Activated T-cell treated with anti-CD3 and anti-CD28 coated beads, Interleukin-2, amount 50 U/mL, for 48 hours (primary cell): ENCODE measurements at regions not wholly inside any gene's neighbourhood (a gene's known extent, or its start where the extent isn't known, plus 50 kb on each side); places are given as distances from the start of the nearest gene placed in this dataset.
"Not testable (repeated sequence)": the region's sequence is repeated elsewhere in the genome, so short reads cannot be mapped to it uniquely, and the experiment has no call there.

Source experiments
- DNase-seq, 2 experiments: peaks; one replicate each; pipeline ENCODE4 v3.0.0-alpha.2; 2020

DNA sequence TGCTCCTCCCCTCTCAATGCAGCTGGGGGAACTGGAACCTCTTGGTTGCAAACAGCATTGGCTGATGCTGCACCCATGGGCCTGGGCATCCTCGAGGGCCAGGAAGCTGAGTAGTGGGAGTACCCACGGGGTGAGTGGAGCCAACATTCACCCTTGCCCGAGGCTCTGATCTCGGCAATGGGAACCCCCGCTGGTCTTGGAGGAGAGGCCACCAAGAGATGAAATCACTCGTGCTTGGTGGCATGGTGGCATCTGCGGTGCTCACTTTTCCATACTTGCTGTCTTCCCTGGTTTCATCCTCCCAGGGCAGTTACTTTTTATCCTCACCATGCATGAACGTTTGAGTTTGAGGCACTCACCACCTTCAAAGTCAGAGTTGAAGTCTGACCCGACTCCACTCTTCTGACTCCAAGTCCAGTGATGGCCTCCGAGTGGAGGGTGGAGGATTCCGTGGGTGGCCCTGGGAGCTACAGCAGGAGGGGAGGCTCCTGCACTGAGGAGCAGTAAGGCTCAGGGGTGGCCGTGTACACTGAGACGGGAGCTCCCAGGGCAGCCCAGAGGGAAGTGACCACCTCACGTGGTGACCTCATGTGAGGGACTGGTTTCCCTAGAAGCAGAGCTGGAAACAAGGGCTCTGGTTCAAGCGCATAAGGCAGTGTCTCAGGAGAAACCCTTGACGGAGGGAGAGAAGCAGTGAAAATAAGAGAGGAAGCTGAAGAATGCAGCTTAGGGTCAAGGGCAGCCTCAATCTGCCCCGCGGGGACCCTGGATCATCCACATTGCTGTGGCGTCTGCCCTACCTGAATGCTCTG lies 349.1 kb downstream of the TCERG1L start:
- no peak for DNase-seq

GRCh38 chr10:130963052-130963393 lies 348.5 kb downstream of the TCERG1L start:
- no peak for DNase-seq

DNA sequence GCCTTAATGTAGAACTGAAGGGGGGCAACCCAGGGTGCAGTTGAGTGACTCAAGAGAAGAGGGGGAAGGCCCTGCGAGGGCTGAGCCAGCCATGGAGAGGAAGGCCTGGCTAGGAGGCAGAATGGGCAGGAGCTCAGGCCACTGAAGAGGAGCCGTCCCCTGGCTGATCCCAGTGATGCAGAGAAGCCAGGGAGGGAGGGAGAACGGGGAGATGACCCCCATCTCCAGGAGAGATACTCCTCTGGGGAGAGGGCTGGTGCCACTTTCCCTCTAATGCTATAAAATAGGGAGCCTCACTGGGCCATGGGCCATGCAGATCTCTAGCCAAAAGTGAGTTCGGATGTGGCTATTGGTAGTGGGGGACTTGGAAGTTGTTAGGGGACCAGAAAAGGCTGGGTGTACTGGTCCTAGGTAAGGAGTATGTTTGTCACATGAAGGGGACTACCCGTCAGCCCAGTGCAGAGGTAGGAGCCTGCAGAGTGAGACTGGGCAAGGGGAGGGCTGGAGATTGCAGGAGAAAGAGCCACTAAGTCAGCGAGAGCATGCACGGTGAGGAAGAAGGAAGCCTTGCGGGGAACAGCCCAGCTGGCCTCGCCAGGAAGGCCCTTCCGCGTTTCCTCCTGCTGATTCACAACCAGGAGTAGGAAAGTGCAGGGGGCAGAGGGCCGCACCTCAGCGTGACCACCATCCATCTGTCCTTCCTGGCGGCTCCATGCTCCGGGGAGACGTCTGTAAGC lies 347.6 kb downstream of the TCERG1L start:
- DNase-seq, result no peak

DNA sequence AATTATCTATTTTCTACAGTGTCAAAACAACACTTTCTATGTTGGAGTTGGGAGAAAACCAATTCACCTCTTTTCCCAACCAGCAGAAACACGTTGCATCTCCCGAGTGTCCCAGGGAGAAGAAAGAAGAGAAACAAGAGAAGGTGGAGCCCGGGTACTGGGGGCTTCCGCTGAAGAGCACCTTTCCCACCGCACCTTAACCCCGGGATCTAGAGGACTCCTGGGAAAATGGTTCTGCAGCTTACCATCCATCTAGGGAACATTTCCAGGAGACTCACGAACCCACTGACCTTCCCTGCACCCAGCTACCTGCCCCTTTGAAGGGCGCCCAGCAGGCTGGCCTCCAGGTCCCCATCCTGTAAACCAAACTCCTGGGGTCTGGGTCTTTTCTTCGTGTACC lies 346.8 kb downstream of the TCERG1L start:
- DNase-seq, result no peak

- no peak for DNase-seq
Observed at GRCh38 chr10:130967161-130967560, 344.4 kb downstream of the TCERG1L start.

DNA sequence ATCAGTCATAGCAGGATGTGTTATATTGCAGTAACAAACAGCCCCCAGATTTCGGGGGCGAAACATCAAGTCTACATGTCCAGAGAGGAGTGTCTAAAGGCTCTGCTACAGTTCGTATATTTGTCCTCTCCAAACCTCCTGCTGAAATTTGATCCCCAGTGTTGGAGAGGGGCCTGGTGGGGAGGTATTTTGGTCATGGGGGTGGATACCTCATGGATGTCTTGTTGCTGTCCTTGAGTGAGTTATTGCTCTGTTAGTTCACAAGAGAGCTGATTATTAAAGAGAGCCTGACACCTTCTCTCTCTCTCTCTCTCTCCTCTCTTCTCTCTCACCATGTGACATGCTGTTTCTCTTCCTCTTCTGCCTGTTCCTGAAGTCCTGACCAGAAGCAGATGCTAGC lies 343.7 kb downstream of the TCERG1L start:
- DNase-seq, result no peak

GRCh38 chr10:130968511-130968910 lies 343.0 kb downstream of the TCERG1L start:
- DNase-seq, result no peak

GRCh38 chr10:130968964-130969363 lies 342.6 kb downstream of the TCERG1L start:
- no peak for DNase-seq

DNA sequence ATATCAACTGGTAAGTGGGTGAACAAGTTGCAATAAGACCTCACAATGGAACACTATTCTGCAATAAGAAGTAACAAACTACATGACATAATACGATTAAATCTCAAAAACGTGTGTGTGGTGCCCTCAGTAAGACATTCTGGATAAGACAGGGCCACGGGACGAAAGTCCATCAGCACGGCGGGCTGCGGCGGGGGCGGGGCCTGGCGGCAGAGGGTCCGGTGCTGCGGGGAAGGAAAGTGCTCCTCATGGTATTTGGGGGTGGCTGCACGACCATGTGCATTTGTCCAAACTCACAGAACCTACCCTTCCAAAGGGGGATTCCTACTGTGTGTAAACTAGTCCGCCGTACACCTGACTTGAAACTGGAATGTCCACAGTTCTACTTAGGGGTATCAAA lies 341.8 kb downstream of the TCERG1L start:
- DNase-seq, result no peak

GRCh38 chr10:130970341-130971122 lies 341.0 kb downstream of the TCERG1L start:
- no peak for DNase-seq

GRCh38 chr10:130971123-130971435 lies 340.4 kb downstream of the TCERG1L start:
- DNase-seq, result no peak

DNA sequence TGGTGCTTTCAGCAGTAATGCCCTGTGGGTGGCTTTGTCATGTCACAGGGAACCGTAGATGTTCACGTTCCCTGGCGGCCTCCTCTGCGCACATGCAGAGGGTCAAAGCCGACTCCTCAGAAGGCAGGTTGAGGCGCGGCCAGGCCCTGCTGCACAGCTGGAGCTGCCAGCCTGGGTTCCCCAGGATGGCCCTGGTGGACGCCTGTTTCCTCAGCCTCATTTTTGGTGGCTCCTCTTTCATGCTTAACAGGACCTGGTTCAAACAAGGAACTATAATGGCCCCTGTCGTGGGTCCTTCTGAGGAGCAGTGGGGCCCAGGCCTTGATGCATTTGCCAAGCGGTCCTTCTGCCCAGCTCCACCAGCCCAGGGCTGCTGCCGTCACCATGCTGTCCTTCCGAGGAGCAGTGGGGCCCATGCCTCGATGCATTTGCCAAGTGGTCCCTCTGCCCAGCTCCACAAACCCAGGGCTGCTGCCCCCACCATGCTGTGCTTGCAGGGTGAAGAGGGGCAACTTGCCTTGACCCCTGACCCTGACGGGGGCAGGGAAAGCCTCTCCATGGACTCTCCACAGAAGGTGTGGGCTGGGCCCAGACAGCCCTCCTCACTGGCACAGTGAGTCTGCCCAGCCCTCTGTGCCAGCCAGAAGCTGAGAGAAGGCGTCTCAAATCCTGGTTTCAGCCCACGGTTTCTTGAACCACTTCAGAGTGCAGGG lies 338.2 kb downstream of the TCERG1L start:
- no peak for DNase-seq

- no peak for DNase-seq
Observed at GRCh38 chr10:130974166-130974565, 337.4 kb downstream of the TCERG1L start.

GRCh38 chr10:130975351-130975750 lies 336.2 kb downstream of the TCERG1L start:
- DNase-seq, result not testable (repeated sequence)

DNA sequence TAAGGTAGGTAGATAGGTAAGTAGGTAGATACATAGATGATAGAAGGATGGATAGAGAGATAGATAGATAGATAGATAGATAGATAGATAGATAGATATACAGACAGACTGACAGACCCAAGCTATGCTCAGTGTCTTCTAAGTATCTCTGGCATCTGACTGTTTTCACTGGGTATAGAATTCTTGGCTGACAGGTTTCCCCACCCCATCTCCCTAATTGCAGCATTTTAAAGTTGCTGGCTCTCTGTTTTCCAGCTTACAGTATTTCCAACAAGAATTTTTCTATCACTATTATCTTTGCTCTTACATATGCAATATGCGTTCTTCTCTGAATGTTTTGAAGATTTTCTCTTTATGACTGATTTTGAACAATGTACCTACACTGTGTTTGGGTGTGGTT lies 328.7 kb downstream of the TCERG1L start:
- no peak for DNase-seq

DNA sequence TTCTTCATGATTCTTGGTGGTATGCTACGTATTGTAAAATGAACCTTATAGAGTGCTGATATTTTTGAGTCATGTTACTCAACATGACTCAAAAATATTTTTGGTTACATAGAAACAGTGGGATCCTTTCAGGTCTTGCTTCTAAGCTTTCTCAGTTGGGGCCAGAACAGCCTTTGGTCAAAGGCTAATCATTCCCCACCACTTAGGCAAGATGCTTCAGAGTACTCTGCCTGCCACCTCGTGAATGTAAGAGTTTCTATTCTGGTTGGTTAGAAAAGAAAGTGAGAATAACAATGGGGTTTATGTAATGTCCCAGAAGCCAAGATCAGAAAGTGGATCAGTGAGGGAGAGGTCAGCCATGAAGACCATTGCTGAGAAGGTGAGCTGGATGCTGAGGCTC lies 327.8 kb downstream of the TCERG1L start:
- DNase-seq, result no peak

GRCh38 chr10:130984686-130985085 lies 326.8 kb downstream of the TCERG1L start:
- no peak for DNase-seq

GRCh38 chr10:130985158-130985753 lies 326.3 kb downstream of the TCERG1L start:
- no peak for DNase-seq

GRCh38 chr10:130986846-130987245 lies 324.7 kb downstream of the TCERG1L start:
- no peak for DNase-seq

DNA sequence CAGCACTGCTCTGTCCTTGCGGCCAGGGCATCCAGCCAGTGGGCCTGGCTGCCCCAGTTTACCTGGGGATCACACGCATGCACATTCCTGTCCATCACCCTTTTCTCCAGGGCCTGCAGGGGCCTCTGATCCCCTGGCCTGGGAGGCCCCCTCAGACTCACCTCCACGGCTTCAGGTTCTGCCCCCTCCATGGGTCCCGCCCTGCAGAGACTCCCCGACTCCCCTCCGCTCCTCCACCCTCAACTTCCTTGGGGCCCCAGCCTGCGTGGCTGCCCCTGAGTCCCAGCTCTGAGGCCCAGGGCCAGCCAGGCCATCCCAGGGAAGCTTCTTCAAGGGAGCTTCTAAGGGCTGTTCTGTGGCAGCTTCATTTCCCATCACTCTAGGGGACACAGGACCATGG lies 324.1 kb downstream of the TCERG1L start:
- DNase-seq, result no peak

DNA sequence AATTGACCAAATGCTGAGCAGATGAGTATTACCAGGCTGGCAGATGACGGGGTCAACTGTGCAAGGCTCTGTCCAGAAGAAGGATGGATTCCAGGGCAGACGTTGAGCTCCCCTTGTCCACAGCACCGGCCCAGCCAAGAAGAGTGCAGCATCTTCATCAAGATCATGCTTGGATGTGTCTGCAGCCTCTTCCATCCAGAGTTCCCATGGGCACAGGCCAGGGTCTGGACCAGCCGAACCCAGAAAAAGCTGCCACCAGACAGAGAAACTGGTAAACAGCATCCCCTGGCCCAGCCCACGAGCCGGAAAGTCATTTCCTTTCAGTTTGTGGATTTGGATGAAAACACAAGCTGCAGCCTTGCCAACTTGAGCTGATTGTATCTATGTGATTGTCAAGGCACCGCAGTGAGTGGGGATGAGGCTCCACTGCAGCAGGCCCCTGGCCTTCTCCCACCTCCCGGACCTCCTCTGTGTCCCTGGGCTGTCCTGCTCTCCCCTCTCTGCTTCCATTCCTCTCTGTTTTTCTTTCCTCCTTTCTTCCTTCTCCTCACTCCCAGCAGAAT lies 321.8 kb downstream of the TCERG1L start:
- DNase-seq, result no peak

GRCh38 chr10:130990486-130990885 lies 321.0 kb downstream of the TCERG1L start:
- DNase-seq, result no peak
